ENCODE measurements at regions not wholly inside any gene's neighbourhood (a gene's known extent, or its start where the extent isn't known, plus 50 kb on each side); places are given as distances from the start of the nearest gene placed in this dataset.

- WGBS, 3 donors = 96 to 97% (median 96%) methylated on average over 5 of the region's 5 CpGs
- H3K27me3 ChIP-seq = no peaks in the 10 kb centered on the region
- intact Hi-C loops (cut with DNase I) = no loop called here
- TF ChIP-seq, protein P1, sequence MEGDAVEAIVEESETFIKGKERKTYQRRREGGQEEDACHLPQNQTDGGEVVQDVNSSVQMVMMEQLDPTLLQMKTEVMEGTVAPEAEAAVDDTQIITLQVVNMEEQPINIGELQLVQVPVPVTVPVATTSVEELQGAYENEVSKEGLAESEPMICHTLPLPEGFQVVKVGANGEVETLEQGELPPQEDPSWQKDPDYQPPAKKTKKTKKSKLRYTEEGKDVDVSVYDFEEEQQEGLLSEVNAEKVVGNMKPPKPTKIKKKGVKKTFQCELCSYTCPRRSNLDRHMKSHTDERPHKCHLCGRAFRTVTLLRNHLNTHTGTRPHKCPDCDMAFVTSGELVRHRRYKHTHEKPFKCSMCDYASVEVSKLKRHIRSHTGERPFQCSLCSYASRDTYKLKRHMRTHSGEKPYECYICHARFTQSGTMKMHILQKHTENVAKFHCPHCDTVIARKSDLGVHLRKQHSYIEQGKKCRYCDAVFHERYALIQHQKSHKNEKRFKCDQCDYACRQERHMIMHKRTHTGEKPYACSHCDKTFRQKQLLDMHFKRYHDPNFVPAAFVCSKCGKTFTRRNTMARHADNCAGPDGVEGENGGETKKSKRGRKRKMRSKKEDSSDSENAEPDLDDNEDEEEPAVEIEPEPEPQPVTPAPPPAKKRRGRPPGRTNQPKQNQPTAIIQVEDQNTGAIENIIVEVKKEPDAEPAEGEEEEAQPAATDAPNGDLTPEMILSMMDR (IDR thresholded peaks at IDR 0.05) = no peak
- no peak for TF ChIP-seq EP300 (IDR thresholded peaks at IDR 0.05)
- no peak for TF ChIP-seq POLR2A (IDR thresholded peaks at IDR 0.05)
- H3K4me3 ChIP-seq = no peak overlapping the region
- no peaks in the 10 kb centered on the region for H3K4me1 ChIP-seq (ENCODE audit: insufficient read depth)
- H3K27ac ChIP-seq = no peak overlapping the region
- DNase-seq = no peak
- H3K9me3 ChIP-seq = no peaks in the 10 kb centered on the region
- H3K36me3 ChIP-seq = no peaks in the 10 kb centered on the region
These were observed 555.2 kb downstream of the PLPP3 start for GRCh38 chr1:56024155-56024554.

DNA sequence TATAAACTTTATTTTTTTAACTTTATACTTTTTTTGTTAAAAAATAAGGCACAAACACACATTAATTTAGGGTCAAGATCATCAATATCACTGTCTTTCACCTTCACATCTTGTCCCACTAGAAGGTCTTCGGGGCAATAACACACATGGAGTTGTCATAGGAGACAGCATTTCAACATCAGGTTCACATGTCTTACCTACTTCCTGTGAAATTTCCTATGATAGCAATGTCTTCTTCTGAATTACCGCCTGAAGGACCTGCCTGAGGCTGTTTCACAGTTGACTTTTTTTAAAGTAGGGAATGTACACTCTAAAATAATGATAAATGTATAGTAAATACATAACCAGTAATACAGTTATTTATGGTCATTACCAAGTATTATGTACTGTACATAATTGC, 559.4 kb downstream of the PLPP3 start:
- TF ChIP-seq, protein P1 (IDR thresholded peaks at IDR 0.05) = no peak
- no peak for TF ChIP-seq POLR2A (IDR thresholded peaks at IDR 0.05)
- TF ChIP-seq EP300 (IDR thresholded peaks at IDR 0.05) = no peak
- WGBS, 3 donors = 87 to 95% (median 95%) methylated on average over 2 of the region's 2 CpGs
- Histone ChIP-seq H3K27me3 (no peaks in the 10 kb centered on the region), H3K4me3 (no peak overlapping the region), H3K36me3 (no peaks in the 10 kb centered on the region), H3K4me1 (ENCODE audit: insufficient read depth) (no peaks in the 10 kb centered on the region), H3K9me3 (no peaks in the 10 kb centered on the region), H3K27ac (no peak overlapping the region)
- DNase-seq = no peak
- intact Hi-C loops (cut with DNase I) = no loop called here

- no peaks in the 10 kb centered on the region for H3K4me1 ChIP-seq (ENCODE audit: insufficient read depth)
- H3K4me3 ChIP-seq = no peak overlapping the region
- no peak overlapping the region for H3K27ac ChIP-seq
- no peaks in the 10 kb centered on the region for H3K9me3 ChIP-seq
- intact Hi-C loops (cut with DNase I) = no loop called here
- H3K36me3 ChIP-seq = no peaks in the 10 kb centered on the region
- no peaks in the 10 kb centered on the region for H3K27me3 ChIP-seq
- DNase-seq = no peak
- no peak for TF ChIP-seq EP300 (IDR thresholded peaks at IDR 0.05)
- TF ChIP-seq, protein P1 (IDR thresholded peaks at IDR 0.05) = no peak
- no peak for TF ChIP-seq POLR2A (IDR thresholded peaks at IDR 0.05)
These were observed 559.9 kb downstream of the PLPP3 start for GRCh38 chr1:56019472-56019871.

GRCh38 chr1:56017336-56017735, 562.0 kb downstream of the PLPP3 start:
- no peak overlapping the region for H3K27ac ChIP-seq
- TF ChIP-seq POLR2A (IDR thresholded peaks at IDR 0.05) (no peak), EP300 (IDR thresholded peaks at IDR 0.05) (no peak)
- TF ChIP-seq, protein P1 (IDR thresholded peaks at IDR 0.05) = no peak
- WGBS, 3 donors = 84 to 88% (median 85%) methylated on average over 2 of the region's 2 CpGs
- no peaks in the 10 kb centered on the region for H3K36me3 ChIP-seq
- no peaks in the 10 kb centered on the region for H3K9me3 ChIP-seq
- no peak overlapping the region for H3K4me3 ChIP-seq
- H3K4me1 ChIP-seq (ENCODE audit: insufficient read depth) = no peaks in the 10 kb centered on the region
- H3K27me3 ChIP-seq = no peaks in the 10 kb centered on the region
- no peak for DNase-seq
- intact Hi-C loops (cut with DNase I) = no loop called here

- Histone ChIP-seq H3K36me3 (no peaks in the 10 kb centered on the region), H3K27me3 (no peaks in the 10 kb centered on the region), H3K9me3 (no peaks in the 10 kb centered on the region), H3K4me1 (ENCODE audit: insufficient read depth) (no peaks in the 10 kb centered on the region), H3K4me3 (no peak overlapping the region), H3K27ac (no peak overlapping the region)
- no peak for DNase-seq
- 70 to 86% (median 86%) methylated on average over 1 of the region's 1 CpG for WGBS, 3 donors
- intact Hi-C loops (cut with DNase I) = no loop called here
- TF ChIP-seq EP300 (IDR thresholded peaks at IDR 0.05) (no peak), POLR2A (IDR thresholded peaks at IDR 0.05) (no peak)
- TF ChIP-seq, protein P1 (IDR thresholded peaks at IDR 0.05) = no peak
These were observed 575.5 kb downstream of the PLPP3 start for GRCh38 chr1:56003846-56004245.

Data from ovary (tissue), 7 donors.